HPDE6-E6E7 (cell line): ENCODE measurements at regions not wholly inside any gene's neighbourhood (a gene's known extent, or its start where the extent isn't known, plus 50 kb on each side); places are given as distances from the start of the nearest gene placed in this dataset.
"Not testable (repeated sequence)": the region's sequence is repeated elsewhere in the genome, so short reads cannot be mapped to it uniquely, and the experiment has no call there.

ENCODE experiments used
- DNase-seq: peaks from one replicate; pipeline ENCODE4 v3.0.0; 2011; ENCODE audit warnings: missing footprints; ENCODE audit errors: extremely low spot score

GRCh38 chr16:87093804-87094555, 223.2 kb downstream of the C16orf95 start:
- no peak for DNase-seq

- no peak for DNase-seq
Measured at GRCh38 chr16:87094556-87094865, 222.7 kb downstream of the C16orf95 start.

GRCh38 chr16:87095271-87095670, 221.9 kb downstream of the C16orf95 start:
- no peak for DNase-seq

GRCh38 chr16:87096746-87097333, 220.4 kb downstream of the C16orf95 start:
- no peak for DNase-seq

- no peak for DNase-seq
Measured at GRCh38 chr16:87098361-87098760, 218.8 kb downstream of the C16orf95 start.

- DNase-seq, result no peak
Measured at GRCh38 chr16:87098976-87099720, 218.0 kb downstream of the C16orf95 start.

- no peak for DNase-seq
Measured at GRCh38 chr16:87100306-87101058, 216.7 kb downstream of the C16orf95 start.

- no peak for DNase-seq
Measured at GRCh38 chr16:87101903-87102302, 215.3 kb downstream of the C16orf95 start.

- no peak for DNase-seq
Measured at GRCh38 chr16:87107201-87107600, 210.0 kb downstream of the C16orf95 start.

GRCh38 chr16:87108278-87108677, 208.9 kb downstream of the C16orf95 start:
- DNase-seq, result no peak

- DNase-seq, result no peak
Measured at GRCh38 chr16:87108941-87109340, 208.3 kb downstream of the C16orf95 start.

- DNase-seq, result no peak
Measured at GRCh38 chr16:87114832-87115231, 202.4 kb downstream of the C16orf95 start.

- DNase-seq, result no peak
Measured at GRCh38 chr16:87115646-87116045, 201.5 kb downstream of the C16orf95 start.

GRCh38 chr16:87117936-87118335, 199.3 kb downstream of the C16orf95 start:
- no peak for DNase-seq

- no peak for DNase-seq
Measured at GRCh38 chr16:87119168-87119567, 198.0 kb downstream of the C16orf95 start.

GRCh38 chr16:87119748-87120147, 197.4 kb downstream of the C16orf95 start:
- DNase-seq, result no peak

- no peak for DNase-seq
Measured at GRCh38 chr16:87121816-87122215, 195.4 kb downstream of the C16orf95 start.

GRCh38 chr16:87123356-87124001, 193.7 kb downstream of the C16orf95 start:
- DNase-seq, result no peak

- DNase-seq, result not testable (repeated sequence)
Measured at GRCh38 chr16:87124405-87124804, 192.8 kb downstream of the C16orf95 start.

- no peak for DNase-seq
Measured at GRCh38 chr16:87125206-87126155, 191.7 kb downstream of the C16orf95 start.
